ENCODE measurements at regions not wholly inside any gene's neighbourhood (a gene's known extent, or its start where the extent isn't known, plus 50 kb on each side); places are given as distances from the start of the nearest gene placed in this dataset.
"Not testable (repeated sequence)": the region's sequence is repeated elsewhere in the genome, so short reads cannot be mapped to it uniquely, and the experiment has no call there.

DNA sequence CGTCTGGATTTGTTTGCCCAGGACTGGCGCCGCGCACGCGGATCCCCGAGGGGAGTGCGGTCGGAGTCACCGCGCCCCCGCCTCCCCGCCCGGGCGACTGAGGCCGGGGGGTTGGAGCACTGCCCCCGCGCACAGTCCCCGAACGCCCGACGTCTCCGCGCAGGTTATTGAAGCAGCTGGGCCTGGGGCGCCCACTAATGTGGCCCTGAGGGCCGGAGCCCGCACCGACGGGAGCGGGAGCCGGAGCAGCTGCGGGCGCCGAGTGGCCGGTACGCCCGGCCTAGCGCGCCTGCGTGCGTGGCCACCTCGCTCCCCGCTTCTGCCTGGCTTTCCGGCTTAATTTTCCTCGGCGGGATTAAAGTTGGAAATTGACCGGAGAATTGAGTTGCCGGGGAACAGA, 126.9 kb downstream of the LAS1L start:
- TF ChIP-seq, protein P1, sequence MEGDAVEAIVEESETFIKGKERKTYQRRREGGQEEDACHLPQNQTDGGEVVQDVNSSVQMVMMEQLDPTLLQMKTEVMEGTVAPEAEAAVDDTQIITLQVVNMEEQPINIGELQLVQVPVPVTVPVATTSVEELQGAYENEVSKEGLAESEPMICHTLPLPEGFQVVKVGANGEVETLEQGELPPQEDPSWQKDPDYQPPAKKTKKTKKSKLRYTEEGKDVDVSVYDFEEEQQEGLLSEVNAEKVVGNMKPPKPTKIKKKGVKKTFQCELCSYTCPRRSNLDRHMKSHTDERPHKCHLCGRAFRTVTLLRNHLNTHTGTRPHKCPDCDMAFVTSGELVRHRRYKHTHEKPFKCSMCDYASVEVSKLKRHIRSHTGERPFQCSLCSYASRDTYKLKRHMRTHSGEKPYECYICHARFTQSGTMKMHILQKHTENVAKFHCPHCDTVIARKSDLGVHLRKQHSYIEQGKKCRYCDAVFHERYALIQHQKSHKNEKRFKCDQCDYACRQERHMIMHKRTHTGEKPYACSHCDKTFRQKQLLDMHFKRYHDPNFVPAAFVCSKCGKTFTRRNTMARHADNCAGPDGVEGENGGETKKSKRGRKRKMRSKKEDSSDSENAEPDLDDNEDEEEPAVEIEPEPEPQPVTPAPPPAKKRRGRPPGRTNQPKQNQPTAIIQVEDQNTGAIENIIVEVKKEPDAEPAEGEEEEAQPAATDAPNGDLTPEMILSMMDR (IDR thresholded peaks at IDR 0.05; ENCODE audit: low read length) = not testable (repeated sequence)
- TF ChIP-seq EZH2 (optimal IDR thresholded peaks at IDR 0.05; ENCODE audit: low read depth, low read length); EZH2phosphoT487 (IDR thresholded peaks at IDR 0.05; ENCODE audit: low read length): not testable (repeated sequence)

All from MM.1S (cell line).